ENCODE measurements at regions not wholly inside any gene's neighbourhood (a gene's known extent, or its start where the extent isn't known, plus 50 kb on each side); places are given as distances from the start of the nearest gene placed in this dataset.

- H3K79me2 ChIP-seq (ENCODE audit: insufficient read depth, low read length): no peaks in the 10 kb centered on the region
- H4K8ac ChIP-seq (replicated peaks; ENCODE audit: insufficient read length, low read depth, low read length): no peak overlapping the region
- no peak overlapping the region for H2AK5ac ChIP-seq (ENCODE audit: insufficient read length, low read length)
- no peaks in the 10 kb centered on the region for H4K20me1 ChIP-seq (ENCODE audit: control insufficient read depth, insufficient read depth, insufficient read length)
- H3K27ac Mint-ChIP-seq: no peak overlapping the region
- H2BK5ac ChIP-seq (ENCODE audit: insufficient read length, low read length): no peak overlapping the region
- no peak overlapping the region for H2BK15ac ChIP-seq (ENCODE audit: low read depth, low read length)
- H3K23ac ChIP-seq (ENCODE audit: insufficient read length, low read depth, low read length): no peak overlapping the region
- no peak overlapping the region for H3T11ph ChIP-seq (ENCODE audit: low read length)
- H2BK20ac ChIP-seq (ENCODE audit: low read depth, low read length, poor library complexity, severe bottlenecking): no peak overlapping the region
- H3K9me3 Mint-ChIP-seq: no peaks in the 10 kb centered on the region; a peak in 1 of 5 replicates
- no peaks in the 10 kb centered on the region for H3K27me3 ChIP-seq (ENCODE audit: insufficient read depth, low read length)
- no peak overlapping the region for H3K56ac ChIP-seq (ENCODE audit: insufficient read length, low read depth, low read length)
- no peak overlapping the region for H3K4ac ChIP-seq (ENCODE audit: low read depth, low read length)
- DNase-seq: no peak
- H3K18ac ChIP-seq (ENCODE audit: insufficient read length, low read depth, low read length): no peak overlapping the region
- H2AFZ ChIP-seq (ENCODE audit: low read length): no peak overlapping the region
- H3K14ac ChIP-seq (ENCODE audit: insufficient read depth, low read length): no peak overlapping the region
- no peak for TF ChIP-seq CTCF (conservative IDR thresholded peaks at IDR 0.05)
- H3K27me3 Mint-ChIP-seq (ENCODE audit: low read depth): no peaks in the 10 kb centered on the region
- H3K4me1 Mint-ChIP-seq: peaks cover 6 to 11% of the 10 kb centered on the region in 2 experiments
- H3K4me3 Mint-ChIP-seq: no peak overlapping the region
- H4K91ac ChIP-seq (ENCODE audit: insufficient read length, low read depth, low read length): no peak overlapping the region
- no peak overlapping the region for H3K4me2 ChIP-seq (ENCODE audit: insufficient read depth, insufficient read length, low read length)
- H3K79me1 ChIP-seq (ENCODE audit: insufficient read depth, low read depth, low read length, poor library complexity, severe bottlenecking): no peaks in the 10 kb centered on the region
- H3K36me3 Mint-ChIP-seq (ENCODE audit: insufficient read depth in 1 of 3, low read depth in 3 of 3): no peaks in the 10 kb centered on the region; a peak in 1 of 7 replicates
- H2BK12ac ChIP-seq (ENCODE audit: insufficient read length, low read depth, low read length): no peak overlapping the region
- H3K23me2 ChIP-seq (ENCODE audit: insufficient read length, low read depth, low read length, poor library complexity, severe bottlenecking): no peaks in the 10 kb centered on the region
- no peaks in the 10 kb centered on the region for H3K4me1 ChIP-seq (ENCODE audit: insufficient read depth, low read length)
- no peak overlapping the region for H3K9ac ChIP-seq (ENCODE audit: extremely low read depth, insufficient read length, low read length)
- no peaks in the 10 kb centered on the region for H3K9me3 ChIP-seq (ENCODE audit: control insufficient read depth, low read depth, low read length)
- H4K5ac ChIP-seq (ENCODE audit: insufficient read length, low read depth, low read length): no peak overlapping the region
- H3K27ac ChIP-seq (ENCODE audit: insufficient read length, low read depth, low read length): no peak overlapping the region
- no peak overlapping the region for H2BK120ac ChIP-seq (ENCODE audit: low read depth, low read length, poor library complexity, severe bottlenecking)
- no CpG with 5 or more reads among the region's 4 CpGs for WGBS (ENCODE audit: extremely low coverage, insufficient read length, low lambda C conversion rate)
Observed at GRCh38 chr18:29250259-29250658, 1073.3 kb upstream of the CDH2 start.
